ENCODE measurements at regions not wholly inside any gene's neighbourhood (a gene's known extent, or its start where the extent isn't known, plus 50 kb on each side); places are given as distances from the start of the nearest gene placed in this dataset.

GRCh38 chr11:134576286-134576685 is 164.2 kb upstream of the B3GAT1 start:
- DNase-seq (ENCODE audit: extremely low read depth, low read depth), result no peak
- no peak overlapping the region for H3K4me3 ChIP-seq (replicated peaks; ENCODE audit: low read depth, low read length)
- no peak for TF ChIP-seq CTCF (IDR thresholded peaks at IDR 0.05; ENCODE audit: low read depth, low read length, missing control alignments)

GRCh38 chr11:134575504-134576230 is 163.6 kb upstream of the B3GAT1 start:
- no peak for DNase-seq (ENCODE audit: extremely low read depth, low read depth)
- no peak overlapping the region for H3K4me3 ChIP-seq (replicated peaks; ENCODE audit: low read depth, low read length)
- TF ChIP-seq CTCF (IDR thresholded peaks at IDR 0.05; ENCODE audit: low read depth, low read length, missing control alignments), result no peak

- no peak overlapping the region for H3K4me3 ChIP-seq (replicated peaks; ENCODE audit: low read depth, low read length)
- no peak for DNase-seq (ENCODE audit: extremely low read depth, low read depth)
- TF ChIP-seq CTCF (IDR thresholded peaks at IDR 0.05; ENCODE audit: low read depth, low read length, missing control alignments), result no peak
These were observed 162.9 kb upstream of the B3GAT1 start for GRCh38 chr11:134574947-134575346.

- TF ChIP-seq CTCF (IDR thresholded peaks at IDR 0.05; ENCODE audit: low read depth, low read length, missing control alignments), result no peak
- no peak overlapping the region for H3K4me3 ChIP-seq (replicated peaks; ENCODE audit: low read depth, low read length)
- no peak for DNase-seq (ENCODE audit: extremely low read depth, low read depth)
These were observed 162.4 kb upstream of the B3GAT1 start for GRCh38 chr11:134574425-134574824.

- no peak overlapping the region for H3K4me3 ChIP-seq (replicated peaks; ENCODE audit: low read depth, low read length)
- TF ChIP-seq CTCF (IDR thresholded peaks at IDR 0.05; ENCODE audit: low read depth, low read length, missing control alignments), result no peak
- DNase-seq (ENCODE audit: extremely low read depth, low read depth), result no peak
These were observed 161.8 kb upstream of the B3GAT1 start for GRCh38 chr11:134573857-134574256.

- TF ChIP-seq CTCF (IDR thresholded peaks at IDR 0.05; ENCODE audit: low read depth, low read length, missing control alignments), result no peak
These were observed 161.0 kb upstream of the B3GAT1 start for GRCh38 chr11:134572741-134573675.

More at GRCh38 chr11:134572741-134573675, 161.0 kb upstream of the B3GAT1 start:
- DNase-seq (ENCODE audit: extremely low read depth, low read depth), result no peak
- H3K4me3 ChIP-seq (replicated peaks; ENCODE audit: low read depth, low read length), result no peak overlapping the region

All from HFF-Myc (cell line).